GF-D8 (cell line): ENCODE measurements at regions not wholly inside any gene's neighbourhood (a gene's known extent, or its start where the extent isn't known, plus 50 kb on each side); places are given as distances from the start of the nearest gene placed in this dataset.

ENCODE experiments used
- DNase-seq: peaks from one replicate; lab custom pipeline; 2025; lab: John Stamatoyannopoulos, UW

DNA sequence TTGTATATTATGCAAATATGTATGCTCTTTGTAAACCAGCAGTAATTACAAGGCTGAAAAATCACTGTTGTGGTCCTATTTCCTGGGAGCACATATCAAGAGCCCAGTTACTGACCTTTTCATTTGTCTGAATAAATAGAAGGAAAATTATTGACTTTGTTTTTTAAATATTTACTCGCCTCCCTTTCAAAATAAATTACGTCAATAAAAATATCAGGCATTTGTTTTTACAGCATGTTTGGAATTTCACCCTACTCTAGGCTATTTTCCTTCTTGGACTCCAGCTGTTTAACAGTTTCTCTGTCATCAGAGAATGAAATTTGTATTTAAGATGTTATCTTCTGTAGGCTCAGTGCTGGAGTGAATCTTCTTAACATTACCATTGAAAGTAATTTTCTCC, 59.9 kb upstream of the LRATD1 start:
- DNase-seq, result no peak

DNA sequence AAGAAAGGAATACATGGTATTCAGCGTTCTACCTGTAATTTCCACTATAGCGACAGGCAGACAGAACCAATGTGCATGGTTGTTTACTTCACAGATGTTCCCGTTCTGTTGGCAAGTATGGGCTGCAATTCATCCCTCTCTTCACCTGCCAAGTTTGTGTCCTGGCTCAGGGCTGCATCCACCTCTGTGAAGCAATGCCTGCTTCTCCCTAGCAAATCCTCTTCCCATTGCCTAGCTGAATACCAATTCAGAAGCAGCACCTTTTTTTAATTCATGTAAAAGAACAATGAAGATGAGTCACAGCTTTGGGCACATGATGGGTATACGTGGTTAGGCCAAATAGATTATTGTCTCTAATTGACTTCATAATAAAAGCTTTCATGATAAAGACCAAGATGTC, 54.7 kb upstream of the LRATD1 start:
- no peak for DNase-seq
